GM23338 (cell line): ENCODE measurements at regions not wholly inside any gene's neighbourhood (a gene's known extent, or its start where the extent isn't known, plus 50 kb on each side); places are given as distances from the start of the nearest gene placed in this dataset.

ENCODE experiments used
- ATAC-seq: fragments of 200-7000 bp; cut with Tn5 transposase; 3 replicates; pipeline ENCODE4 v1.9.1; 2020
- DNase-seq: peaks from one replicate; pipeline ENCODE4 v3.0.0-alpha.2; 2015; ENCODE audit warnings: low spot score
- H2AFZ ChIP-seq: fragments of 200-600 bp; sonication (generic); 2 replicates; pipeline ENCODE4 v1.8.0; 2016; ENCODE audit warnings: antibody characterized with exemption, mild to moderate bottlenecking, moderate library complexity
- H3F3A ChIP-seq: fragments of 200-600 bp; sonication (generic); replicated peaks from 2 replicates; pipeline ENCODE4 v1.8.0; 2017; ENCODE audit warnings: antibody characterized with exemption, mixed run types, low read depth
- H3K27ac ChIP-seq: fragments of 200-600 bp; sonication (generic); 2 replicates; pipeline ENCODE4 v1.6.1; 2016; ENCODE audit warnings: low read depth
- H3K27me3 ChIP-seq: fragments of 200-600 bp; sonication (generic); 2 replicates; pipeline ENCODE4 v1.8.0; 2016; ENCODE audit warnings: mild to moderate bottlenecking, mixed run types, moderate library complexity; ENCODE audit not compliant: insufficient read depth
- H3K36me3 ChIP-seq: fragments of 200-600 bp; sonication (generic); 2 replicates; pipeline ENCODE4 v1.8.0; 2016; ENCODE audit warnings: mild to moderate bottlenecking; ENCODE audit not compliant: insufficient read depth
- H3K4me1 ChIP-seq: fragments of 200-600 bp; sonication (generic); 2 replicates; pipeline ENCODE4 v1.8.0; 2016; ENCODE audit warnings: mild to moderate bottlenecking, moderate library complexity; ENCODE audit not compliant: insufficient read depth
- H3K4me2 ChIP-seq: fragments of 200-600 bp; sonication (generic); 2 replicates; pipeline ENCODE4 v1.7.1; 2017; ENCODE audit warnings: mixed run types
- H3K4me3 ChIP-seq: fragments of 200-600 bp; sonication (generic); 2 replicates; pipeline ENCODE4 v1.6.1; 2016; ENCODE audit warnings: mixed run types
- H3K79me2 ChIP-seq: fragments of 200-600 bp; sonication (generic); replicated peaks from 2 replicates; pipeline ENCODE4 v1.8.0; 2017; ENCODE audit warnings: mild to moderate bottlenecking; ENCODE audit not compliant: insufficient read depth
- H3K9me2 ChIP-seq: fragments of 200-600 bp; sonication (generic); 2 replicates; pipeline ENCODE4 v1.8.0; 2017; ENCODE audit not compliant: insufficient read depth
- H4K20me1 ChIP-seq: fragments of 200-600 bp; sonication (generic); replicated peaks from 2 replicates; pipeline ENCODE4 v1.8.0; 2017; ENCODE audit warnings: mild to moderate bottlenecking; ENCODE audit not compliant: insufficient read depth
- H3K27ac Mint-ChIP-seq: 2 replicates; pipeline ENCODE4 v1.8.0; 2020; ENCODE audit warnings: inconsistent platforms, mild to moderate bottlenecking, moderate library complexity, mixed read lengths
- H3K27me3 Mint-ChIP-seq: 3 replicates; pipeline ENCODE4 v1.8.0; 2022; ENCODE audit warnings: low read depth, mild to moderate bottlenecking, moderate library complexity, mixed read lengths, inconsistent platforms; ENCODE audit not compliant: insufficient read depth, poor library complexity
- H3K36me3 Mint-ChIP-seq: 3 replicates; pipeline ENCODE4 v1.8.0; 2021; ENCODE audit warnings: low read depth, mild to moderate bottlenecking, inconsistent platforms, moderate library complexity, mixed read lengths
- H3K4me1 Mint-ChIP-seq: 3 replicates; pipeline ENCODE4 v1.8.0; 2020; ENCODE audit warnings: mild to moderate bottlenecking, inconsistent platforms, mixed read lengths
- H3K4me3 Mint-ChIP-seq: 3 replicates; pipeline ENCODE4 v1.8.0; 2021; ENCODE audit warnings: moderate library complexity, mild to moderate bottlenecking, inconsistent platforms, mixed read lengths
- H3K9me3 Mint-ChIP-seq: 3 replicates; pipeline ENCODE4 v1.8.0; 2020; ENCODE audit warnings: moderate library complexity, mild to moderate bottlenecking, inconsistent platforms, mixed read lengths
- CREB1 ChIP-seq: fragments of 250-450 bp; sonication (Bioruptor Pico); IDR thresholded peaks from 2 replicates; pipeline ENCODE4 v1.5.0; 2020; ENCODE audit warnings: low read depth, mild to moderate bottlenecking, moderate library complexity
- EZH2 ChIP-seq: fragments of 200-600 bp; sonication (generic); IDR thresholded peaks from one replicate; pipeline ENCODE4 v1.8.0; 2017; ENCODE audit warnings: antibody characterized with exemption, mild to moderate bottlenecking, low read depth; ENCODE audit not compliant: unreplicated experiment
- EZH2phosphoT487 ChIP-seq: fragments of 200-600 bp; sonication (generic); IDR thresholded peaks from one replicate; pipeline ENCODE4 v1.8.1; 2018; ENCODE audit warnings: antibody characterized with exemption; ENCODE audit not compliant: unreplicated experiment
- JUNB ChIP-seq: IDR thresholded peaks from one replicate; pipeline ENCODE4 v1.6.1; 2016; ENCODE audit warnings: antibody characterized with exemption; ENCODE audit not compliant: unreplicated experiment
- NANOG ChIP-seq: IDR thresholded peaks from 2 replicates; pipeline ENCODE4 v1.6.1; 2016; ENCODE audit warnings: antibody characterized with exemption, borderline replicate concordance
- POLR2AphosphoS5 ChIP-seq: IDR thresholded peaks from 2 replicates; pipeline ENCODE4 v1.6.1; 2016; ENCODE audit warnings: antibody characterized with exemption, low read depth
- STAT1 ChIP-seq: IDR thresholded peaks from one replicate; pipeline ENCODE4 v1.6.1; 2016; ENCODE audit warnings: antibody characterized with exemption; ENCODE audit not compliant: unreplicated experiment
- ZNF114 ChIP-seq: fragments of 250-450 bp; sonication (Bioruptor Pico); IDR thresholded peaks from 2 replicates; pipeline ENCODE4 v1.5.0; 2020; ENCODE audit warnings: mild to moderate bottlenecking, moderate library complexity
- ZNF331 ChIP-seq: fragments of 250-450 bp; sonication (Bioruptor Pico); IDR thresholded peaks from 2 replicates; pipeline ENCODE4 v1.5.0; 2020; ENCODE audit warnings: low read depth, mild to moderate bottlenecking, moderate library complexity
- TF ChIP-seq, protein P1 (sequence below): IDR thresholded peaks from one replicate; pipeline ENCODE4 v1.6.1; 2018; ENCODE audit warnings: antibody characterized with exemption; ENCODE audit not compliant: unreplicated experiment
- TF ChIP-seq, protein P2 (sequence below): IDR thresholded peaks from 2 replicates; pipeline ENCODE4 v1.6.1; 2016; ENCODE audit warnings: antibody characterized with exemption
- TF ChIP-seq, protein P3 (sequence below), 2 experiments: fragments of 200-600 bp in 1 of 2; sonication (generic) in 1 of 2; conservative IDR thresholded peaks; 2 replicates each; pipeline versions ENCODE4 v1.5.1 to v1.6.1; 2016 to 2017; ENCODE audit warnings: antibody characterized with exemption in 2 of 2, low read depth in 2 of 2, mild to moderate bottlenecking in 2 of 2, moderate library complexity in 1 of 2
- TF ChIP-seq, protein P4 (sequence below): fragments of 250-450 bp; sonication (Bioruptor Pico); IDR thresholded peaks from 2 replicates; pipeline ENCODE4 v1.5.0; 2020; ENCODE audit warnings: mild to moderate bottlenecking, moderate library complexity

DNA sequence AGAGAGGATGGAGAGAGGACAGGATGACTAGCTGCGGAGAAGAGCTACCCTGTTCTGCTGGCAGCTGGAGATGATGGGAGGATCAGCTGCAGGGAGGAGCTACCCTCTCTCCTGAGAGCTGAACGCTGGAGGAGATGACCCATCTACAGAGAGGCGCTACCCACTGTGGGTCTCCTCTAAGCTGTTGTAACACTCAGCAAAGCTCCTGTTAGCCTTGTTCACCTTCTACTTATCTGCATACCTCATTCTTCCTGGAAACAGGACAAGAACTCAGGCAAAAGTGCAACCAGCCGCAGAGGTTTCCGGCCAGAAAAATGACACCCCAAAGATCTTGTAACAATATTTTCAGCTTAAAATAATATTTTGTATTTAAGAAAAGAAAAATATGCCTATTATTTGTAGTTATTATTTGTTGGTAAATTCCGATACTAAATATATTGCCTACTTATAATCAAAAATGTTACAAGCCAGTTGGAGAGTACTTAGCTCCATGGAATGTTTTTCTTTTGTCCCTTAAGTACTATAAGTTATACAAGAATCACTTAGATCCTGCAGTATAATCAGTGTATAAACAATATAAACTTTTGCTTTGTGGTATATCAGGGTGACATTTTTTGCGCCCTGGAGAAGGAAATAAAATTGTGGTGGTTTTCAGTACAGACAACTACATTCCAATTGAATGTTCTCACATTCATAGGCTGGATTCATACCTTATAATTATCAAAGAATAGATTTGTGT, 1188.0 kb upstream of the CADM2 start:
- ATAC-seq (no peak), DNase-seq (no peak)
- no peaks in the 10 kb centered on the region for H3K27me3 Mint-ChIP-seq

More for the DNA sequence above, 1188.0 kb upstream of the CADM2 start:
- H3K4me2 ChIP-seq, result no peak overlapping the region
- H3K9me2 ChIP-seq, result no peaks in the 10 kb centered on the region
- no peaks in the 10 kb centered on the region for H3K27me3 ChIP-seq
- H3K4me1 ChIP-seq, result no peaks in the 10 kb centered on the region
- no peak overlapping the region for H3K4me3 ChIP-seq
- H3K27ac ChIP-seq, result no peak overlapping the region
- no peak overlapping the region for H3K27ac Mint-ChIP-seq
- H3K36me3 ChIP-seq, result no peaks in the 10 kb centered on the region
- no peaks in the 10 kb centered on the region for H3K4me1 Mint-ChIP-seq
- no peaks in the 10 kb centered on the region for H3K79me2 ChIP-seq
- no peaks in the 10 kb centered on the region for H3K36me3 Mint-ChIP-seq
- H3K9me3 Mint-ChIP-seq, result 0 out of 3 replicates have a peak, but pooled peaks cover 3% of the 10 kb centered on the region
- no peak overlapping the region for H2AFZ ChIP-seq
- H3F3A ChIP-seq, result no peaks in the 10 kb centered on the region
- no peak for TF ChIP-seq ZNF114 (CRISPR knock-in tag)
- TF ChIP-seq NANOG, result no peak
- TF ChIP-seq CREB1 (CRISPR knock-in tag), result no peak
- TF ChIP-seq JUNB, result no peak
- TF ChIP-seq, protein P1, sequence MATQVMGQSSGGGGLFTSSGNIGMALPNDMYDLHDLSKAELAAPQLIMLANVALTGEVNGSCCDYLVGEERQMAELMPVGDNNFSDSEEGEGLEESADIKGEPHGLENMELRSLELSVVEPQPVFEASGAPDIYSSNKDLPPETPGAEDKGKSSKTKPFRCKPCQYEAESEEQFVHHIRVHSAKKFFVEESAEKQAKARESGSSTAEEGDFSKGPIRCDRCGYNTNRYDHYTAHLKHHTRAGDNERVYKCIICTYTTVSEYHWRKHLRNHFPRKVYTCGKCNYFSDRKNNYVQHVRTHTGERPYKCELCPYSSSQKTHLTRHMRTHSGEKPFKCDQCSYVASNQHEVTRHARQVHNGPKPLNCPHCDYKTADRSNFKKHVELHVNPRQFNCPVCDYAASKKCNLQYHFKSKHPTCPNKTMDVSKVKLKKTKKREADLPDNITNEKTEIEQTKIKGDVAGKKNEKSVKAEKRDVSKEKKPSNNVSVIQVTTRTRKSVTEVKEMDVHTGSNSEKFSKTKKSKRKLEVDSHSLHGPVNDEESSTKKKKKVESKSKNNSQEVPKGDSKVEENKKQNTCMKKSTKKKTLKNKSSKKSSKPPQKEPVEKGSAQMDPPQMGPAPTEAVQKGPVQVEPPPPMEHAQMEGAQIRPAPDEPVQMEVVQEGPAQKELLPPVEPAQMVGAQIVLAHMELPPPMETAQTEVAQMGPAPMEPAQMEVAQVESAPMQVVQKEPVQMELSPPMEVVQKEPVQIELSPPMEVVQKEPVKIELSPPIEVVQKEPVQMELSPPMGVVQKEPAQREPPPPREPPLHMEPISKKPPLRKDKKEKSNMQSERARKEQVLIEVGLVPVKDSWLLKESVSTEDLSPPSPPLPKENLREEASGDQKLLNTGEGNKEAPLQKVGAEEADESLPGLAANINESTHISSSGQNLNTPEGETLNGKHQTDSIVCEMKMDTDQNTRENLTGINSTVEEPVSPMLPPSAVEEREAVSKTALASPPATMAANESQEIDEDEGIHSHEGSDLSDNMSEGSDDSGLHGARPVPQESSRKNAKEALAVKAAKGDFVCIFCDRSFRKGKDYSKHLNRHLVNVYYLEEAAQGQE, result no peak
- TF ChIP-seq EZH2, result no peak
- TF ChIP-seq EZH2phosphoT487, result no peak
- TF ChIP-seq POLR2AphosphoS5, result no peak
- TF ChIP-seq, protein P2, sequence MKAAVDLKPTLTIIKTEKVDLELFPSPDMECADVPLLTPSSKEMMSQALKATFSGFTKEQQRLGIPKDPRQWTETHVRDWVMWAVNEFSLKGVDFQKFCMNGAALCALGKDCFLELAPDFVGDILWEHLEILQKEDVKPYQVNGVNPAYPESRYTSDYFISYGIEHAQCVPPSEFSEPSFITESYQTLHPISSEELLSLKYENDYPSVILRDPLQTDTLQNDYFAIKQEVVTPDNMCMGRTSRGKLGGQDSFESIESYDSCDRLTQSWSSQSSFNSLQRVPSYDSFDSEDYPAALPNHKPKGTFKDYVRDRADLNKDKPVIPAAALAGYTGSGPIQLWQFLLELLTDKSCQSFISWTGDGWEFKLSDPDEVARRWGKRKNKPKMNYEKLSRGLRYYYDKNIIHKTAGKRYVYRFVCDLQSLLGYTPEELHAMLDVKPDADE, result no peak
- no peak for TF ChIP-seq ZNF331 (CRISPR knock-in tag)
- no peak for TF ChIP-seq STAT1
- TF ChIP-seq, protein P3, sequence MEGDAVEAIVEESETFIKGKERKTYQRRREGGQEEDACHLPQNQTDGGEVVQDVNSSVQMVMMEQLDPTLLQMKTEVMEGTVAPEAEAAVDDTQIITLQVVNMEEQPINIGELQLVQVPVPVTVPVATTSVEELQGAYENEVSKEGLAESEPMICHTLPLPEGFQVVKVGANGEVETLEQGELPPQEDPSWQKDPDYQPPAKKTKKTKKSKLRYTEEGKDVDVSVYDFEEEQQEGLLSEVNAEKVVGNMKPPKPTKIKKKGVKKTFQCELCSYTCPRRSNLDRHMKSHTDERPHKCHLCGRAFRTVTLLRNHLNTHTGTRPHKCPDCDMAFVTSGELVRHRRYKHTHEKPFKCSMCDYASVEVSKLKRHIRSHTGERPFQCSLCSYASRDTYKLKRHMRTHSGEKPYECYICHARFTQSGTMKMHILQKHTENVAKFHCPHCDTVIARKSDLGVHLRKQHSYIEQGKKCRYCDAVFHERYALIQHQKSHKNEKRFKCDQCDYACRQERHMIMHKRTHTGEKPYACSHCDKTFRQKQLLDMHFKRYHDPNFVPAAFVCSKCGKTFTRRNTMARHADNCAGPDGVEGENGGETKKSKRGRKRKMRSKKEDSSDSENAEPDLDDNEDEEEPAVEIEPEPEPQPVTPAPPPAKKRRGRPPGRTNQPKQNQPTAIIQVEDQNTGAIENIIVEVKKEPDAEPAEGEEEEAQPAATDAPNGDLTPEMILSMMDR (conservative IDR thresholded peaks at IDR 0.05; ENCODE audit: low read depth in 2 of 2), result no peak
- TF ChIP-seq, protein P4, sequence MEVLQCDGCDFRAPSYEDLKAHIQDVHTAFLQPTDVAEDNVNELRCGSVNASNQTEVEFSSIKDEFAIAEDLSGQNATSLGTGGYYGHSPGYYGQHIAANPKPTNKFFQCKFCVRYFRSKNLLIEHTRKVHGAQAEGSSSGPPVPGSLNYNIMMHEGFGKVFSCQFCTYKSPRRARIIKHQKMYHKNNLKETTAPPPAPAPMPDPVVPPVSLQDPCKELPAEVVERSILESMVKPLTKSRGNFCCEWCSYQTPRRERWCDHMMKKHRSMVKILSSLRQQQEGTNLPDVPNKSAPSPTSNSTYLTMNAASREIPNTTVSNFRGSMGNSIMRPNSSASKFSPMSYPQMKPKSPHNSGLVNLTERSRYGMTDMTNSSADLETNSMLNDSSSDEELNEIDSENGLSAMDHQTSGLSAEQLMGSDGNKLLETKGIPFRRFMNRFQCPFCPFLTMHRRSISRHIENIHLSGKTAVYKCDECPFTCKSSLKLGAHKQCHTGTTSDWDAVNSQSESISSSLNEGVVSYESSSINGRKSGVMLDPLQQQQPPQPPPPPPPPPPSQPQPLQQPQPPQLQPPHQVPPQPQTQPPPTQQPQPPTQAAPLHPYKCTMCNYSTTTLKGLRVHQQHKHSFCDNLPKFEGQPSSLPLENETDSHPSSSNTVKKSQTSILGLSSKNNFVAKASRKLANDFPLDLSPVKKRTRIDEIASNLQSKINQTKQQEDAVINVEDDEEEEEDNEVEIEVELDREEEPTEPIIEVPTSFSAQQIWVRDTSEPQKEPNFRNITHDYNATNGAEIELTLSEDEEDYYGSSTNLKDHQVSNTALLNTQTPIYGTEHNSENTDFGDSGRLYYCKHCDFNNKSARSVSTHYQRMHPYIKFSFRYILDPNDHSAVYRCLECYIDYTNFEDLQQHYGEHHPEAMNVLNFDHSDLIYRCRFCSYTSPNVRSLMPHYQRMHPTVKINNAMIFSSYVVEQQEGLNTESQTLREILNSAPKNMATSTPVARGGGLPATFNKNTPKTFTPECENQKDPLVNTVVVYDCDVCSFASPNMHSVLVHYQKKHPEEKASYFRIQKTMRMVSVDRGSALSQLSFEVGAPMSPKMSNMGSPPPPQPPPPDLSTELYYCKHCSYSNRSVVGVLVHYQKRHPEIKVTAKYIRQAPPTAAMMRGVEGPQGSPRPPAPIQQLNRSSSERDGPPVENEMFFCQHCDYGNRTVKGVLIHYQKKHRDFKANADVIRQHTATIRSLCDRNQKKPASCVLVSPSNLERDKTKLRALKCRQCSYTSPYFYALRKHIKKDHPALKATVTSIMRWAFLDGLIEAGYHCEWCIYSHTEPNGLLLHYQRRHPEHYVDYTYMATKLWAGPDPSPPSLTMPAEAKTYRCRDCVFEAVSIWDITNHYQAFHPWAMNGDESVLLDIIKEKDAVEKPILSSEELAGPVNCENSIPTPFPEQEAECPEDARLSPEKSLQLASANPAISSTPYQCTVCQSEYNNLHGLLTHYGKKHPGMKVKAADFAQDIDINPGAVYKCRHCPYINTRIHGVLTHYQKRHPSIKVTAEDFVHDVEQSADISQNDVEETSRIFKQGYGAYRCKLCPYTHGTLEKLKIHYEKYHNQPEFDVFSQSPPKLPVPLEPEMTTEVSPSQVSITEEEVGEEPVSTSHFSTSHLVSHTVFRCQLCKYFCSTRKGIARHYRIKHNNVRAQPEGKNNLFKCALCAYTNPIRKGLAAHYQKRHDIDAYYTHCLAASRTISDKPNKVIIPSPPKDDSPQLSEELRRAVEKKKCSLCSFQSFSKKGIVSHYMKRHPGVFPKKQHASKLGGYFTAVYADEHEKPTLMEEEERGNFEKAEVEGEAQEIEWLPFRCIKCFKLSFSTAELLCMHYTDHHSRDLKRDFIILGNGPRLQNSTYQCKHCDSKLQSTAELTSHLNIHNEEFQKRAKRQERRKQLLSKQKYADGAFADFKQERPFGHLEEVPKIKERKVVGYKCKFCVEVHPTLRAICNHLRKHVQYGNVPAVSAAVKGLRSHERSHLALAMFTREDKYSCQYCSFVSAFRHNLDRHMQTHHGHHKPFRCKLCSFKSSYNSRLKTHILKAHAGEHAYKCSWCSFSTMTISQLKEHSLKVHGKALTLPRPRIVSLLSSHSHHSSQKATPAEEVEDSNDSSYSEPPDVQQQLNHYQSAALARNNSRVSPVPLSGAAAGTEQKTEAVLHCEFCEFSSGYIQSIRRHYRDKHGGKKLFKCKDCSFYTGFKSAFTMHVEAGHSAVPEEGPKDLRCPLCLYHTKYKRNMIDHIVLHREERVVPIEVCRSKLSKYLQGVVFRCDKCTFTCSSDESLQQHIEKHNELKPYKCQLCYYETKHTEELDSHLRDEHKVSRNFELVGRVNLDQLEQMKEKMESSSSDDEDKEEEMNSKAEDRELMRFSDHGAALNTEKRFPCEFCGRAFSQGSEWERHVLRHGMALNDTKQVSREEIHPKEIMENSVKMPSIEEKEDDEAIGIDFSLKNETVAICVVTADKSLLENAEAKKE, result no peak
- H4K20me1 ChIP-seq, result no peaks in the 10 kb centered on the region
- H3K4me3 Mint-ChIP-seq, result no peak overlapping the region
